Naive thymus-derived CD4-positive, alpha-beta T cell (primary cell): ENCODE measurements at regions not wholly inside any gene's neighbourhood (a gene's known extent, or its start where the extent isn't known, plus 50 kb on each side); places are given as distances from the start of the nearest gene placed in this dataset.
A peak's percentile ranks its signal among the peaks of the same experiment; 100 is the strongest.

Experiments
- ATAC-seq: fragments of 150-1000 bp; cut with Tn5 transposase; 2 replicates; pipeline ENCODE4 v1.10.0; 2021; ENCODE audit warnings: mild to moderate bottlenecking, moderate library complexity
- CTCF ChIA-PET: fragments of 350-600 bp; sonication (Branson Sonifier 250); formaldehyde crosslinking; loops from one replicate; lab custom pipeline; 2021; ENCODE audit warnings: antibody characterized with exemption; lab: Charles Lee
- POLR2A ChIA-PET: fragments of 350-600 bp; sonication (Branson Sonifier 250); formaldehyde crosslinking; loops from one replicate; lab custom pipeline; 2021; ENCODE audit warnings: antibody characterized with exemption, inconsistent platforms; lab: Charles Lee
- DNase-seq, 9 donors: peaks; one replicate each; pipeline versions ENCODE4 v3.0.0 to v3.0.0-alpha.2; 2020 to 2022; ENCODE audit warnings: mixed read lengths in 1 of 9
- H3K27ac ChIP-seq: one replicate; pipeline ENCODE4 v1.7.0; 2013; ENCODE audit warnings: mild to moderate bottlenecking, low read depth, low read length, moderate library complexity
- H3K27me3 ChIP-seq, 2 donors: one replicate each; pipeline ENCODE4 v1.7.0; 2013; ENCODE audit warnings: low read length in 2 of 2, mild to moderate bottlenecking in 2 of 2, moderate library complexity in 2 of 2; ENCODE audit not compliant: control insufficient read depth in 2 of 2, insufficient read depth in 2 of 2
- H3K36me3 ChIP-seq, 3 experiments: 1 replicate in 2 of 3; 2 replicates in 1 of 3; pipeline ENCODE4 v1.7.0; 2013; ENCODE audit warnings: low read length in 3 of 3, mild to moderate bottlenecking in 3 of 3, moderate library complexity in 1 of 3; ENCODE audit not compliant: insufficient read depth in 3 of 3, control insufficient read depth in 2 of 3
- H3K4me1 ChIP-seq, 2 donors: one replicate each; pipeline ENCODE4 v1.7.0; 2013; ENCODE audit warnings: low read length in 2 of 2, mild to moderate bottlenecking in 2 of 2, moderate library complexity in 1 of 2; ENCODE audit not compliant: control insufficient read depth in 2 of 2, insufficient read depth in 2 of 2
- H3K4me3 ChIP-seq: 2 replicates; pipeline ENCODE4 v1.7.0; 2013; ENCODE audit warnings: mild to moderate bottlenecking, low read length
- H3K9me3 ChIP-seq, 3 experiments: 1 replicate in 2 of 3; 2 replicates in 1 of 3; pipeline ENCODE4 v1.7.0; 2013; ENCODE audit warnings: low read length in 3 of 3; ENCODE audit not compliant: control insufficient read depth in 2 of 3
- H3K27ac Mint-ChIP-seq, 9 donors: one replicate each; pipeline ENCODE4 v1.8.0; 2020 to 2022; ENCODE audit warnings: mixed read lengths in 9 of 9, mild to moderate bottlenecking in 8 of 9, moderate library complexity in 5 of 9, inconsistent platforms in 2 of 9
- H3K27me3 Mint-ChIP-seq, 5 donors: one replicate each; pipeline ENCODE4 v1.8.0; 2021 to 2022; ENCODE audit warnings: mixed read lengths in 5 of 5, mild to moderate bottlenecking in 1 of 5
- H3K36me3 Mint-ChIP-seq, 5 donors: one replicate each; pipeline ENCODE4 v1.8.0; 2020 to 2022; ENCODE audit warnings: mixed read lengths in 5 of 5, mild to moderate bottlenecking in 3 of 5, inconsistent platforms in 1 of 5
- H3K4me1 Mint-ChIP-seq, 7 donors: one replicate each; pipeline ENCODE4 v1.8.0; 2020 to 2022; ENCODE audit warnings: mixed read lengths in 7 of 7, mild to moderate bottlenecking in 3 of 7, inconsistent platforms in 1 of 7
- H3K4me3 Mint-ChIP-seq, 10 donors: one replicate each; pipeline ENCODE4 v1.8.0; 2020 to 2022; ENCODE audit warnings: mild to moderate bottlenecking in 10 of 10, mixed read lengths in 10 of 10, moderate library complexity in 6 of 10, inconsistent platforms in 2 of 10
- H3K9me3 Mint-ChIP-seq, 11 donors: one replicate each; pipeline ENCODE4 v1.8.0; 2020 to 2022; ENCODE audit warnings: mixed read lengths in 11 of 11, mild to moderate bottlenecking in 4 of 11, inconsistent platforms in 1 of 11, moderate library complexity in 1 of 11
- intact Hi-C, 2 donors: fragments of 100-400 bp; cut with micrococcal nuclease; formaldehyde crosslinking; loops; one replicate each; pipeline ENCODE4 v1.15.1; 2023

- H3K4me1 Mint-ChIP-seq, result no peaks in the 10 kb centered on the region
- Histone ChIP-seq H3K4me1 (no peaks in the 10 kb centered on the region), H3K36me3 (no peaks in the 10 kb centered on the region), H3K27me3 (no peaks in the 10 kb centered on the region), H3K4me3 (no peak overlapping the region), H3K27ac (no peak overlapping the region), H3K9me3 (no peaks in the 10 kb centered on the region)
- H3K27ac Mint-ChIP-seq, result no peak overlapping the region
- CTCF ChIA-PET, result no interaction called here
- intact Hi-C loops, result no loop called here
- peaks cover 0 to 3% (median 0%) of the 10 kb centered on the region in 5 donors for H3K36me3 Mint-ChIP-seq
- H3K4me3 Mint-ChIP-seq, result no peak overlapping the region
- POLR2A ChIA-PET, result no interaction called here
- H3K27me3 Mint-ChIP-seq, result no peaks in the 10 kb centered on the region
- DNase-seq, result no peak
- H3K9me3 Mint-ChIP-seq, result peaks cover 0 to 15% (median 2%) of the 10 kb centered on the region in 11 donors
- ATAC-seq, result no peak
Measured at GRCh38 chr18:6607343-6607742, 122.2 kb upstream of the ARHGAP28 start.

GRCh38 chr18:6609666-6610264 is 119.8 kb upstream of the ARHGAP28 start:
- DNase-seq (no peak), ATAC-seq (no peak)
- Histone ChIP-seq H3K27me3 (no peaks in the 10 kb centered on the region), H3K4me3 (no peak overlapping the region), H3K27ac (no peak overlapping the region), H3K36me3 (no peaks in the 10 kb centered on the region), H3K9me3 (no peaks in the 10 kb centered on the region), H3K4me1 (no peaks in the 10 kb centered on the region)
- intact Hi-C loops, result no loop called here
- ChIA-PET CTCF (no interaction called here), POLR2A (no interaction called here)
- Mint-ChIP-seq H3K4me3 (no peak overlapping the region), H3K27ac (no peak overlapping the region), H3K36me3 (peaks cover 0 to 3% (median 0%) of the 10 kb centered on the region in 5 donors), H3K9me3 (peaks cover 0 to 21% (median 5%) of the 10 kb centered on the region in 11 donors), H3K27me3 (no peaks in the 10 kb centered on the region), H3K4me1 (no peaks in the 10 kb centered on the region)

- no peaks in the 10 kb centered on the region for H3K9me3 ChIP-seq
- ATAC-seq (no peak), DNase-seq (no peak)
- no peaks in the 10 kb centered on the region for H3K4me1 ChIP-seq
- no peak overlapping the region for H3K27ac Mint-ChIP-seq
- CTCF ChIA-PET, result no interaction called here
- H3K27me3 Mint-ChIP-seq, result no peaks in the 10 kb centered on the region
- H3K4me1 Mint-ChIP-seq, result no peaks in the 10 kb centered on the region
- no peaks in the 10 kb centered on the region for H3K27me3 ChIP-seq
- POLR2A ChIA-PET, result no interaction called here
- no peaks in the 10 kb centered on the region for H3K36me3 ChIP-seq
- peaks cover 0 to 21% (median 5%) of the 10 kb centered on the region in 11 donors for H3K9me3 Mint-ChIP-seq
- H3K36me3 Mint-ChIP-seq, result peaks cover 0 to 3% (median 0%) of the 10 kb centered on the region in 5 donors
- no peak overlapping the region for H3K27ac ChIP-seq
- H3K4me3 Mint-ChIP-seq, result no peak overlapping the region
- intact Hi-C loops, result no loop called here
- H3K4me3 ChIP-seq, result no peak overlapping the region
Measured at GRCh38 chr18:6610466-6610865, 119.0 kb upstream of the ARHGAP28 start.

- DNase-seq (no peak), ATAC-seq (no peak)
- Mint-ChIP-seq H3K27ac (peak overlapping the region in 1 of 9 donors; percentile 71), H3K27me3 (peaks cover 0 to 10% (median 0%) of the 10 kb centered on the region in 5 donors), H3K9me3 (peaks cover 2 to 15% (median 9%) of the 10 kb centered on the region in 11 donors), H3K4me1 (no peaks in the 10 kb centered on the region), H3K36me3 (peaks cover 0 to 11% (median 0%) of the 10 kb centered on the region in 5 donors), H3K4me3 (no peak overlapping the region)
- intact Hi-C loops, result no loop called here
- Histone ChIP-seq H3K36me3 (no peaks in the 10 kb centered on the region), H3K4me3 (no peak overlapping the region), H3K27ac (no peak overlapping the region), H3K27me3 (no peaks in the 10 kb centered on the region), H3K9me3 (no peaks in the 10 kb centered on the region), H3K4me1 (no peaks in the 10 kb centered on the region)
- ChIA-PET CTCF (no interaction called here), POLR2A (no interaction called here)
Measured at GRCh38 chr18:6613581-6613980, 115.9 kb upstream of the ARHGAP28 start.

GRCh38 chr18:6614952-6615351 is 114.6 kb upstream of the ARHGAP28 start:
- no peak overlapping the region for H3K4me3 ChIP-seq

DNA sequence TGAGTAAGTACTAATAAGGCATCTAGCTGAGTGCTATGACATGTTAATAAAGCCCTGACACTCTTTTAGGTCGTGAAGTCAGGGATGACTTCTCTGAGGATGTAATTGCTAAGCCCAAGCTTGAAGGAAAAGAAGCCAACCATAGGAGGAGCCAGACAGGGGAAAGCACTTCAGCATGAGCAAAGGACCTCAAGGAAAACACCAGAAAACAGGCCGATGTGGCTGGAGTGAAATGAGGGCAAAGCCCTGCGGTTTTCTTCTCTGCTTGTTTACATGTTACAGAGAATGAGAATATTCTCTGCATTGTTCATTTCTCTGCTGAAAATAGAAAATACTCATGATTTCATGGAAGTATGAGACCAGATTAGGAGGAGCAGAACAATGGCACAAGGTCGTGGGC is 112.5 kb upstream of the ARHGAP28 start:
- H3K9me3 ChIP-seq, result no peaks in the 10 kb centered on the region
- no peak for DNase-seq
- H3K27me3 ChIP-seq, result no peaks in the 10 kb centered on the region
- no peak for ATAC-seq
- intact Hi-C loops, result no loop called here
- Mint-ChIP-seq H3K36me3 (peaks cover 0 to 8% (median 0%) of the 10 kb centered on the region in 5 donors), H3K9me3 (peaks cover 3 to 19% (median 8%) of the 10 kb centered on the region in 11 donors), H3K4me3 (no peak overlapping the region), H3K27ac (no peak overlapping the region), H3K4me1 (no peaks in the 10 kb centered on the region), H3K27me3 (peaks cover 0 to 10% (median 0%) of the 10 kb centered on the region in 5 donors)
- no peak overlapping the region for H3K4me3 ChIP-seq
- no peaks in the 10 kb centered on the region for H3K36me3 ChIP-seq
- no peak overlapping the region for H3K27ac ChIP-seq
- ChIA-PET CTCF (no interaction called here), POLR2A (no interaction called here)
- H3K4me1 ChIP-seq, result no peaks in the 10 kb centered on the region

More at GRCh38 chr18:6614952-6615351, 114.6 kb upstream of the ARHGAP28 start:
- ChIA-PET POLR2A (no interaction called here), CTCF (no interaction called here)
- intact Hi-C loops, result no loop called here
- no peaks in the 10 kb centered on the region for H3K36me3 ChIP-seq
- DNase-seq (no peak), ATAC-seq (no peak)
- no peaks in the 10 kb centered on the region for H3K4me1 ChIP-seq
- no peak overlapping the region for H3K4me3 Mint-ChIP-seq
- no peak overlapping the region for H3K27ac ChIP-seq
- H3K9me3 ChIP-seq, result no peaks in the 10 kb centered on the region
- no peak overlapping the region for H3K27ac Mint-ChIP-seq
- H3K27me3 Mint-ChIP-seq, result peaks cover 0 to 10% (median 0%) of the 10 kb centered on the region in 5 donors
- peaks cover 3 to 19% (median 10%) of the 10 kb centered on the region in 11 donors for H3K9me3 Mint-ChIP-seq
- H3K27me3 ChIP-seq, result no peaks in the 10 kb centered on the region
- H3K36me3 Mint-ChIP-seq, result peaks cover 0 to 11% (median 0%) of the 10 kb centered on the region in 5 donors
- no peaks in the 10 kb centered on the region for H3K4me1 Mint-ChIP-seq

- Mint-ChIP-seq H3K27me3 (peaks cover 0 to 10% (median 0%) of the 10 kb centered on the region in 5 donors), H3K36me3 (peaks cover 0 to 8% (median 0%) of the 10 kb centered on the region in 5 donors), H3K27ac (no peak overlapping the region), H3K4me3 (no peak overlapping the region), H3K4me1 (no peaks in the 10 kb centered on the region), H3K9me3 (peaks cover 0 to 15% (median 3%) of the 10 kb centered on the region in 11 donors)
- no peak overlapping the region for H3K4me3 ChIP-seq
- no peaks in the 10 kb centered on the region for H3K4me1 ChIP-seq
- ATAC-seq (no peak), DNase-seq (no peak)
- no peak overlapping the region for H3K27ac ChIP-seq
- intact Hi-C loops, result no loop called here
- no peaks in the 10 kb centered on the region for H3K9me3 ChIP-seq
- ChIA-PET POLR2A (no interaction called here), CTCF (no interaction called here)
- no peaks in the 10 kb centered on the region for H3K27me3 ChIP-seq
- no peaks in the 10 kb centered on the region for H3K36me3 ChIP-seq
Measured at GRCh38 chr18:6621437-6621836, 108.1 kb upstream of the ARHGAP28 start.
